H9 (cell line): ENCODE measurements at regions not wholly inside any gene's neighbourhood (a gene's known extent, or its start where the extent isn't known, plus 50 kb on each side); places are given as distances from the start of the nearest gene placed in this dataset.

ENCODE experiments used
- DNase-seq: peaks from one replicate; pipeline ENCODE4 v3.0.0-alpha.2; 2017
- H2AFZ ChIP-seq: one replicate; pipeline ENCODE4 v1.6.1; 2013; ENCODE audit warnings: mild to moderate bottlenecking, low read length, control low read depth, moderate library complexity
- H2AK5ac ChIP-seq: 2 replicates; pipeline ENCODE4 v1.6.1; 2013; ENCODE audit warnings: low read length, control low read depth, mixed read lengths; ENCODE audit not compliant: insufficient read length
- H2BK120ac ChIP-seq: one replicate; pipeline ENCODE4 v1.6.1; 2013; ENCODE audit warnings: low read depth, mild to moderate bottlenecking, low read length, control low read depth, inconsistent platforms; ENCODE audit not compliant: poor library complexity, severe bottlenecking
- H2BK12ac ChIP-seq: 2 replicates; pipeline ENCODE4 v1.6.1; 2013; ENCODE audit warnings: low read length, control low read depth, mixed read lengths, low read depth; ENCODE audit not compliant: insufficient read length
- H2BK15ac ChIP-seq: 2 replicates; pipeline ENCODE4 v1.6.1; 2013; ENCODE audit warnings: low read depth, low read length, control low read depth
- H2BK20ac ChIP-seq: one replicate; pipeline ENCODE4 v1.6.1; 2013; ENCODE audit warnings: low read depth, mild to moderate bottlenecking, low read length, control low read depth, inconsistent platforms; ENCODE audit not compliant: poor library complexity, severe bottlenecking
- H2BK5ac ChIP-seq: 2 replicates; pipeline ENCODE4 v1.6.1; 2013; ENCODE audit warnings: low read length, control low read depth, mixed read lengths; ENCODE audit not compliant: insufficient read length
- H3K14ac ChIP-seq: 2 replicates; pipeline ENCODE4 v1.6.1; 2013; ENCODE audit warnings: low read length, control low read depth; ENCODE audit not compliant: insufficient read depth
- H3K18ac ChIP-seq: 2 replicates; pipeline ENCODE4 v1.6.1; 2013; ENCODE audit warnings: low read depth, mild to moderate bottlenecking, mixed read lengths, low read length, control low read depth; ENCODE audit not compliant: insufficient read length
- H3K23ac ChIP-seq: 2 replicates; pipeline ENCODE4 v1.6.1; 2013; ENCODE audit warnings: low read length, control low read depth, mixed read lengths, low read depth; ENCODE audit not compliant: insufficient read length
- H3K23me2 ChIP-seq: 2 replicates; pipeline ENCODE4 v1.6.1; 2013; ENCODE audit warnings: low read depth, mild to moderate bottlenecking, mixed read lengths, low read length, control low read depth; ENCODE audit not compliant: insufficient read length, poor library complexity, severe bottlenecking
- H3K27ac ChIP-seq: 2 replicates; pipeline ENCODE4 v1.5.1; 2013; ENCODE audit warnings: low read length, control low read depth, mixed read lengths, low read depth; ENCODE audit not compliant: insufficient read length
- H3K27me3 ChIP-seq: 2 replicates; pipeline ENCODE4 v1.6.1; 2013; ENCODE audit warnings: low read length, control low read depth, inconsistent platforms; ENCODE audit not compliant: insufficient read depth
- H3K4ac ChIP-seq: 2 replicates; pipeline ENCODE4 v1.6.1; 2013; ENCODE audit warnings: low read depth, mild to moderate bottlenecking, control low read depth, inconsistent platforms, low read length, moderate library complexity
- H3K4me1 ChIP-seq: 2 replicates; pipeline ENCODE4 v1.6.1; 2013; ENCODE audit warnings: low read length, control low read depth, inconsistent platforms; ENCODE audit not compliant: insufficient read depth
- H3K4me2 ChIP-seq: 2 replicates; pipeline ENCODE4 v1.6.1; 2013; ENCODE audit warnings: low read length, control low read depth, mixed read lengths; ENCODE audit not compliant: insufficient read length, insufficient read depth
- H3K56ac ChIP-seq: 2 replicates; pipeline ENCODE4 v1.6.1; 2013; ENCODE audit warnings: low read depth, mild to moderate bottlenecking, mixed read lengths, low read length, control low read depth; ENCODE audit not compliant: insufficient read length
- H3K79me1 ChIP-seq: 2 replicates; pipeline ENCODE4 v1.6.1; 2013; ENCODE audit warnings: low read depth, mild to moderate bottlenecking, moderate library complexity, low read length, control low read depth, inconsistent platforms; ENCODE audit not compliant: insufficient read depth, poor library complexity, severe bottlenecking
- H3K79me2 ChIP-seq: 2 replicates; pipeline ENCODE4 v1.6.1; 2013; ENCODE audit warnings: low read length, control low read depth, inconsistent platforms; ENCODE audit not compliant: insufficient read depth
- H3K9ac ChIP-seq: 2 replicates; pipeline ENCODE4 v1.6.1; 2013; ENCODE audit warnings: low read length, control low read depth, mixed read lengths; ENCODE audit not compliant: insufficient read length; ENCODE audit errors: extremely low read depth
- H3K9me3 ChIP-seq: one replicate; pipeline ENCODE4 v1.6.1; 2013; ENCODE audit warnings: low read depth, low read length, inconsistent platforms; ENCODE audit not compliant: control insufficient read depth
- H3T11ph ChIP-seq: one replicate; pipeline ENCODE4 v1.6.1; 2013; ENCODE audit warnings: mild to moderate bottlenecking, low read length, control low read depth, inconsistent platforms
- H4K20me1 ChIP-seq: one replicate; pipeline ENCODE4 v1.6.1; 2013; ENCODE audit not compliant: control insufficient read depth, insufficient read length, insufficient read depth
- H4K5ac ChIP-seq: 2 replicates; pipeline ENCODE4 v1.6.1; 2013; ENCODE audit warnings: low read depth, mild to moderate bottlenecking, mixed read lengths, low read length, control low read depth; ENCODE audit not compliant: insufficient read length
- H4K8ac ChIP-seq: replicated peaks from 2 replicates; pipeline ENCODE4 v1.6.1; 2013; ENCODE audit warnings: low read length, control low read depth, mixed read lengths, low read depth; ENCODE audit not compliant: insufficient read length
- H4K91ac ChIP-seq: 2 replicates; pipeline ENCODE4 v1.6.1; 2013; ENCODE audit warnings: low read depth, mild to moderate bottlenecking, moderate library complexity, mixed read lengths, low read length, control low read depth; ENCODE audit not compliant: insufficient read length
- H3K27ac Mint-ChIP-seq, 3 experiments: 2 replicates in 2 of 3; 3 replicates in 1 of 3; pipeline ENCODE4 v1.8.0; 2020 to 2021; ENCODE audit warnings: mixed read lengths in 3 of 3, mild to moderate bottlenecking in 1 of 3, moderate library complexity in 1 of 3
- H3K27me3 Mint-ChIP-seq: 2 replicates; pipeline ENCODE4 v1.8.0; 2021; ENCODE audit warnings: low read depth, mild to moderate bottlenecking, moderate library complexity, mixed read lengths
- H3K36me3 Mint-ChIP-seq, 3 experiments: 2 replicates in 2 of 3; 3 replicates in 1 of 3; pipeline ENCODE4 v1.8.0; 2020 to 2021; ENCODE audit warnings: low read depth in 3 of 3, mixed read lengths in 3 of 3; ENCODE audit not compliant: insufficient read depth in 1 of 3
- H3K4me1 Mint-ChIP-seq, 2 experiments: 2 replicates each; pipeline ENCODE4 v1.8.0; 2020; ENCODE audit warnings: mixed read lengths in 2 of 2
- H3K4me3 Mint-ChIP-seq, 2 experiments: 2 replicates in 1 of 2; 3 replicates in 1 of 2; pipeline ENCODE4 v1.8.0; 2020 to 2021; ENCODE audit warnings: mild to moderate bottlenecking in 2 of 2, mixed read lengths in 2 of 2, moderate library complexity in 1 of 2
- H3K9me3 Mint-ChIP-seq, 2 experiments: 2 replicates in 1 of 2; 3 replicates in 1 of 2; pipeline ENCODE4 v1.8.0; 2020; ENCODE audit warnings: mild to moderate bottlenecking in 2 of 2, mixed read lengths in 2 of 2, moderate library complexity in 1 of 2
- WGBS: extraction: QIAGEN DNeasy Blood & Tissue Kit; methylation state at CpG from one replicate; pipeline ENCODE4 v1.1.7; 2013; ENCODE audit warnings: missing lambda C conversion rate, low lambda C conversion rate, mixed read lengths; ENCODE audit not compliant: insufficient read length; ENCODE audit errors: extremely low coverage; 5-methylcytosine and 5-hydroxymethylcytosine counted together
- TF ChIP-seq, protein P1 (sequence below): fragments of 200-600 bp; sonication (generic); conservative IDR thresholded peaks from 3 replicates; pipeline ENCODE4 v1.8.0; 2021; ENCODE audit warnings: antibody characterized with exemption, mild to moderate bottlenecking

DNA sequence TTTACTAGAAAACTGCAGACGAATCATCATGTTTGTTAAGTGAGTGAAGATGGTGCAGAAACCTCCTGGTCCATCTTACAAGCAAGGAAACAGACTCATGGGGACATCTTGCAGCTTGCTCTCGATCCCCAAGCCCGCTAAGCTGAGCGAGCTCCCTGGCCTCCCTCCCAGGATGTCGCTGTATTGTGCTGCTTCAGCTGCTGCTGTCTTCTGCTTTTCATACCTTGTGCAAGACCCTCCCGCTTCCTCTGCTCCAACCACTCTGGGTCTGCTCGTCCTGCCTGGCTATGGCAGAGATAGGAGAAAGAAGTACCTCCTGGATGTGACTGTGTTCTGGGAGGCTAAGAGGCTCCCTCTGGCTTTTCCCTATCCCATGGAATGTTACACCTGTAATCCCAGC is 285.2 kb upstream of the FZD8 start:
- H2BK12ac ChIP-seq = no peak overlapping the region
- H2BK5ac ChIP-seq = no peak overlapping the region
- no peak overlapping the region for H3K18ac ChIP-seq
- H2AK5ac ChIP-seq = no peak overlapping the region
- no peak overlapping the region for H2BK15ac ChIP-seq
- no peaks in the 10 kb centered on the region; the same call in 1 of the 2 replicates for H3K27me3 Mint-ChIP-seq
- H4K91ac ChIP-seq = no peak overlapping the region
- H3K79me1 ChIP-seq = no peaks in the 10 kb centered on the region
- no peaks in the 10 kb centered on the region for H4K20me1 ChIP-seq
- no peak for DNase-seq
- no peaks in the 10 kb centered on the region for H3K9me3 Mint-ChIP-seq
- TF ChIP-seq, protein P1, sequence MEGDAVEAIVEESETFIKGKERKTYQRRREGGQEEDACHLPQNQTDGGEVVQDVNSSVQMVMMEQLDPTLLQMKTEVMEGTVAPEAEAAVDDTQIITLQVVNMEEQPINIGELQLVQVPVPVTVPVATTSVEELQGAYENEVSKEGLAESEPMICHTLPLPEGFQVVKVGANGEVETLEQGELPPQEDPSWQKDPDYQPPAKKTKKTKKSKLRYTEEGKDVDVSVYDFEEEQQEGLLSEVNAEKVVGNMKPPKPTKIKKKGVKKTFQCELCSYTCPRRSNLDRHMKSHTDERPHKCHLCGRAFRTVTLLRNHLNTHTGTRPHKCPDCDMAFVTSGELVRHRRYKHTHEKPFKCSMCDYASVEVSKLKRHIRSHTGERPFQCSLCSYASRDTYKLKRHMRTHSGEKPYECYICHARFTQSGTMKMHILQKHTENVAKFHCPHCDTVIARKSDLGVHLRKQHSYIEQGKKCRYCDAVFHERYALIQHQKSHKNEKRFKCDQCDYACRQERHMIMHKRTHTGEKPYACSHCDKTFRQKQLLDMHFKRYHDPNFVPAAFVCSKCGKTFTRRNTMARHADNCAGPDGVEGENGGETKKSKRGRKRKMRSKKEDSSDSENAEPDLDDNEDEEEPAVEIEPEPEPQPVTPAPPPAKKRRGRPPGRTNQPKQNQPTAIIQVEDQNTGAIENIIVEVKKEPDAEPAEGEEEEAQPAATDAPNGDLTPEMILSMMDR = no peak
- H3T11ph ChIP-seq = no peak overlapping the region
- H3K27ac ChIP-seq = no peak overlapping the region
- no peaks in the 10 kb centered on the region for H3K79me2 ChIP-seq
- peaks cover 32 to 33% of the 10 kb centered on the region in 2 experiments for H3K4me1 Mint-ChIP-seq
- H2AFZ ChIP-seq = no peak overlapping the region
- H2BK120ac ChIP-seq = no peak overlapping the region
- H3K4me3 Mint-ChIP-seq = no peak overlapping the region
- H2BK20ac ChIP-seq = no peak overlapping the region
- no peak overlapping the region for H3K23ac ChIP-seq
- H4K5ac ChIP-seq = no peak overlapping the region
- no peaks in the 10 kb centered on the region for H3K9me3 ChIP-seq
- H3K9ac ChIP-seq = no peak overlapping the region
- WGBS = no CpG with 5 or more reads among the region's 7 CpGs
- H3K4ac ChIP-seq = no peak overlapping the region
- H3K27me3 ChIP-seq = no peaks in the 10 kb centered on the region
- H4K8ac ChIP-seq = no peak overlapping the region
- H3K27ac Mint-ChIP-seq = no peak overlapping the region; a peak in 1 of 7 replicates
- H3K56ac ChIP-seq = no peak overlapping the region
- no peaks in the 10 kb centered on the region for H3K23me2 ChIP-seq
- no peak overlapping the region for H3K14ac ChIP-seq
- 0 out of 2 replicates have a peak, but pooled peaks cover 2% of the 10 kb centered on the region for H3K4me1 ChIP-seq
- no peaks in the 10 kb centered on the region for H3K36me3 Mint-ChIP-seq
- no peak overlapping the region for H3K4me2 ChIP-seq
